GM21723 (cell line): ENCODE measurements at regions not wholly inside any gene's neighbourhood (a gene's known extent, or its start where the extent isn't known, plus 50 kb on each side); places are given as distances from the start of the nearest gene placed in this dataset.

Experiments
- ATAC-seq: cut with Tn5 transposase; IDR thresholded peaks from one replicate; pipeline ENCODE4 v1.9.1; 2021; ENCODE audit warnings: mild to moderate bottlenecking, moderate library complexity; ENCODE audit not compliant: unreplicated experiment

DNA sequence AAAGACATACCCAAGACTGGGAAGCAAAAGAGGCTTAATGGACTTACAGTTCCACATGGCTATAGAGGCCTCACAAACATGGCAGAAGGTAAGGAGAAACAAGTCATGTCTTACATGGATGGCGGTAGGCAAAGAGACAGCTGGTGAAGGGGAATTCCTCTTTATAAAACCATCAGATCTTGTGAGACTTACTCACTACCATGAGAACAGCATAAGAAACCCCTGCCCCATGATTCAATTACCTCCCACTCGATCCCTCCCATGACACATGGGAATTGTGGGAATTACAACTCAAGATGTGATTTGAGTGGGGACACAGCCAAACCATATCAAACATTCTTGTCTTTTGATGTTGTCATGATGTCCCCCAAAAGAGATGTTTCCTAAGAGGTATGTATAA, 103.3 kb downstream of the DUSP10 start:
- ATAC-seq = no peak

DNA sequence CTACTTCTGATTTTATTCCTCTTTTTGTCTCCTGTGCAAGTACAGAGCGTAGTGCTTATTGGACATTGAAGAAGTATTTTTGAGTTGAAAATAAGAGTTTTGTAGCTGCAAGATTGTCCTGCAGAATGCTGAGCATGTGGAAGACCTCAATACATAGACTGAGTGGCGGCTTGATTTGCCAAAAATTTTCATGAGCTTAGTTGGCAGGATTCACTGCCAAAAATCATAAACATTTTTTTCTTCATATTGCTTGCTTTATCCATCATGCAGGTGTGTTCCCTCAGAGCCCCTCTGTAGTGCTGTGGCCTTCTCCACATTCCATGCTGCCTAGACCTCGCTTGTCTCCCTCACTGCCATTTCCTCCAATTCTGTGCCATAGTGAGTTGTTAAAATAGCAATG, 100.1 kb downstream of the DUSP10 start:
- no peak for ATAC-seq

DNA sequence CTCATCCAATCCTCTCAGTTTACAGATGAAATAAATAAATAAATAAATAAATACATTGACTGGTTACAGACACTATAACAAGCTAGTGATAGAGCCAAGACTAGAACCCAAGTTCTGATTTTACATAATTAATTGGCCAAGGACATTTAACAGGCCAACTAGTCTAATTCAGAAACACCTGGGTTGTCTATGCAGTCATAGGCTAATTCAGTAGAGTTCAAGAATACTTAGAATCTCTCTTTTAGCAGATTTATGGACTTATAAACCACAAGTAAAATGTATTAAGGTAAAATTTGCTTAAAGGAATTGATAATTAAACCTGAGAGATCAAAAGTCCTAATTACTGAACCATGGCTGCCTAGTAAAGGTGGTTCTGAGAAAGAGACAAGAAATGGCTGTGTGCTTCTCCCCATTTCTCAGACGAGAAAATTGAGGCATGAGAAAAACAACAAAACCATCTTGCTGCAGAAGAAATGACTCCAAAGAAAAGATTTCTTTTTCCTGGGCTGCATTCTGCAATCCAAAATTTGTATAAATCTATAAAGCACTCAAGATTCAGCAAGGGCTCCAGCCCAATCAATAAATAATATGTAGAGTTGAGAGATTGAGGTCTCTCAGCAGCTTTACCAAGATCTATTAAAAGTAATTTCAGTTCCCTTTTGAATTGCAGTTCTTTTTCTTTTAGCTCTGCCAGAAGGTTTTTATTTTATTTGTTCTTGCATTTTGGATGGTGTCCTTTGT, 98.3 kb downstream of the DUSP10 start:
- peak; percentile 84 for ATAC-seq

DNA sequence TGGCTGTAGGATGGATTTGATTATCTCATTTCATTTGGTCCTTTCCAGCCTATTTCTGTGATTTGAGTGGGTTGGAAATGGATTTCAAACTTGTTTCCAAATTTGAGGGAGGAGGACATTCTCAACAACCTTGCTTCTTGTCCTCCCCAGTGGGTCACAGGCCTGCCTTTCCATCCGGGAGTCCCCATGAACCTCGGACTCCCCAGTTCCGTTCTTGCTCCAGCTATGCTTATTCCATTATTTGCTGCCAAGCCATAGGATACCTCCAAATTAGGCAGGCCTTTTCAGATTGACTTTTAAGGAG, 97.8 kb downstream of the DUSP10 start:
- ATAC-seq = peak; percentile 28

DNA sequence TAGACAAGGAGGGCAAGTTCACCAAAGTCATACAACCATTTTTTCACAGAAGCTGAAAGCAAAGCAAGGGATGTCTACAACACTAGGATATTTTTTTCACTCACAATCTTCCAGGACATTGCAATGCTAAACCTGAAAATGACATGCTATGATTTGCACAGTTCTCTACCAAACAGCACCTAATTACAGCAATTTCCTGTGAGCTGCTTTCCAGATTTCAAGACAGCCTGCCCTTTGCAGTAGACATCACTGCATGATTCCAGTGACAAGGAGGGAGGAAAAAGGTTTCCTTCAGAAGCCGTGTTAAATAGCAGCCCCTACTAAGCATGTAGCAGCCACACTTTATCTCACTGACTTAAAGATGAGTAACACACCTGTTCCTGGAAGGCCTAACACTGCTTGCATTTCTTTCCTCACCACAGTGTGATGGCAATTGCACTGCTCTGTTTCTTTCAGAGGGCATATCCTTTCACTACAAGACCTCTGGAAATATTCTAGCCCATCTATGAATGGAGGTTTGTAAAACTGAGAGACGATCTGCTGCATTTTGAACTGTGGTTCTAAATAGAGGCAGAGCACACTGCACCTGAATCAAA, 97.1 kb downstream of the DUSP10 start:
- peak; percentile 45 for ATAC-seq

DNA sequence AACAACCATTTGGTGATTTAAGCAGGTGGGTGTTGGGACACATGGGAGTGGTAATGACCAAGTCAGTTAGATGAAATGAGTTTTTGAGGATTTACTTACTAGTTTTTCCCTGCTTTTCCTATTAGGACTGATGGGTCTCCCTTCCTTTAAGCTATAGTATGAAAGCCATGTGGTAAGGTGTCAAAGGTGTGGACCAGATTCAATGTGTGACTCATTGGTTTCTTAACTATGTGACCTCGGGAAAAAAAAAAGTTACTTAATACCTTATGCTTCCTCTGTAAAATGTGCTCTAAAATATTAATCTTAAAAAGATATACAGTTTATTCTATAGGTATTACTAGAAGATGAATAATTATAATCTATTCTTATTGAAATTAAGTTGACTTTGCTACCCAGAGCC, 93.7 kb downstream of the DUSP10 start:
- no peak for ATAC-seq
